T1000 (cell line): ENCODE measurements at regions not wholly inside any gene's neighbourhood (a gene's known extent, or its start where the extent isn't known, plus 50 kb on each side); places are given as distances from the start of the nearest gene placed in this dataset.
"Not testable (repeated sequence)": the region's sequence is repeated elsewhere in the genome, so short reads cannot be mapped to it uniquely, and the experiment has no call there.

Experiments
- DNase-seq: peaks from one replicate; lab custom pipeline; 2025; ENCODE audit warnings: mixed read lengths; lab: John Stamatoyannopoulos, UW

DNA sequence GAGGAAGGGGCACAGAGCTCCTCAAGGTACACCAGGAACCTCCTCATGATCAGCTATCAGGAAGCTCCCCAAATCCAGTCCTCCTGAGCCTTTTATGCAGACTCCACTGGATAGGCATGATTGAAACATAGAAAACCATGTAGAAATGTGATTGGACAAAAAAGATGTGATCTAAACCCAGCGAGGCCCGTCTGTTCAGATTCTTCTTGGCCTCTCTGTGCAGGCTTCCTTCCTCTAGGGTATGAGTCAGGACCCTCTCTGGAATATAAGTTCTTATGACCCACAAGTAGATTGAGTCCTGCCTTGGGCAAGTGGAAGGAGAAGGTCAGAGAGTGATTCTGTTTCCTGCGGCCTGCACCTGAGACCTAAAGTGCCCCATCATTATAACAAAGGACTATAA is 166.3 kb downstream of the PHLDA1 start:
- no peak for DNase-seq

DNA sequence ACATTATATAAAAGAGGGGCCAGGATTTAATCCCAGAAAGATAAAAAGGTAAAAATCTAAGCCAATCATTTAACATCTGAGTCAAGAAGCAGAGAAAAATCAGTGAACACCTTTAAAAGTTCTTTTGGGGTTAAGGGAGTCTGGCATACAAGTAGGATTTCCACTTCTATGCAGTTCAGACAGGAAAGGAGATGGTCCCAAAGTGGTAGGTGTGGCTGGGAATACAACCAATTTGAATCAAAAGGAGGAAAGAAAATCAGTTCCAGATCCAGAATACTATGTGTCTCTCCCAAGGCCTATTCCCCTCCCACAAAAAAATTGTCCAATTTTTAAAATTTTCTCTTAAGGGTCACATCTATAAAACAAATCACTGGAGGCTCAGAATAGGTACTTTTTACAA is 167.4 kb downstream of the PHLDA1 start:
- DNase-seq = no peak

DNA sequence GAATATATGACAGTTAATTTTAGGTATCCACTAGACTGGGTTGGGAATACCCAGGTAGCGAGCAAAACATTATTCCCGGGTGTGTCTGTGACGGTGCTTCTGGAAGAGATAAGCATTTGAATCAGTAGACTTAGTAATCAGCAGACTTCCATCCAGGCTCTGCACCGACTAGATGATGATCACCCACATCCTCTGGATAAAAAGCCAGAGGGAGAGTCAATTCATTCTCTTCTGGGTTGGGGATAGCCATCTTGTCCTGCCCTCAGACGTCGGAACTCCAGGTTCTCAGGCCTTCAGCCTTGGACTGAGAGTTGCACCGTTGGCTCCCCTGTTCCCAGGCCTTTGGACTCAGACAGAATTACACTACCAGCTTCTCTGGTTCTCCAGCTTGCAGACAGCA is 168.0 kb downstream of the PHLDA1 start:
- no peak for DNase-seq

DNA sequence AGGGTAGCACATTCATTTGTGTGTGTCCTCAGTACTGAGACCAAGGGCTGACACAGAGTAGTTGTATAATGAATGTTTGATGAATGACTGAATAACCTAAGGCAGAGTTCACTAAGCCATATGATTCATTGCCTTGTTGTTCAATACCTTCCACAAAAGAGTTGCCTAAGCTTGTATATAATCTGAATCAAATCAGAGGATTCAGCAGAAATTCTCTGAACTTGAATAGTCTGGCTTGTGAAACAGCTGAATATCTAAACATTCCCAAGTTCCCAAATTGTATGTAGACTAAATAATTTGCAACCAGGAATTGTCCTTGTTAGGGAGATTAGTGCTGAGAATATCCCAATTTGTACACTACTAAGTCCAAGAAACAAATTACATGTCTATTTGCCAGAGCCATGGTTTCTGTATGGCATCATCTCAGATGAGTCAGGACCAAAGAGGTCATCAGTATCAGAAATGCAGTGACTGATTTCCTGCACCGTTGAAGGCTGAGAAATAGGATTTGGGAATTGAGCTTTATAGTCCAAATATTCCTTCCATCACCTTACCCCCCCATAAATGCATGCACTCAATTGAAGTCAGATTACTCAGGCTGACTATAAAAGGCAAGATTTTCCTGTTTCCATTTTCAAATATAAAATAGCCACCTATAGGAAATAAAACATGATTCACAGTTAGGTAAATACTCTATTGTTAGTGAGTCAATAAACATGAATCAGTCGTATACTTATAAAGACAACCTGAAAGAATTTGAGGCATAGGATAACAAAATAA is 168.7 kb downstream of the PHLDA1 start:
- no peak for DNase-seq

DNA sequence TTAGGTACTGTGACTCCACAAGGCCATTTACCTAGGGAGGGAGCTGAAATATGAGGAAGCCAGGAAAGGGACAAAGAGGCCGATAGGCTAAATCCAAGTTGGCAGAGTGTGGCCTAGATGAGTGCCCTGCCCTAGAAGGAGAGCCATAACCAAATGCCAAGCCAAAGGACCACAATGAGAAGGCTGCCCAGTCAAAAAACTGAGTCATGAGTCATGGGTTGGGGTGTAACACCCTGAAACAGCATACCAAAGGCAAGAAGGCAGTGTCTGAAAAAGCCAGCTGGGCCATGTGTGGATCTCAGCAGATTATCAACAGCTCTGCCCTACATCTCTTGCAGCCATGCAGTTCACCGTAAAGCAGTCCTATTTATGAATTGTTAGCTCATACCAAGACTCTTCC is 171.7 kb downstream of the PHLDA1 start:
- DNase-seq = no peak

DNA sequence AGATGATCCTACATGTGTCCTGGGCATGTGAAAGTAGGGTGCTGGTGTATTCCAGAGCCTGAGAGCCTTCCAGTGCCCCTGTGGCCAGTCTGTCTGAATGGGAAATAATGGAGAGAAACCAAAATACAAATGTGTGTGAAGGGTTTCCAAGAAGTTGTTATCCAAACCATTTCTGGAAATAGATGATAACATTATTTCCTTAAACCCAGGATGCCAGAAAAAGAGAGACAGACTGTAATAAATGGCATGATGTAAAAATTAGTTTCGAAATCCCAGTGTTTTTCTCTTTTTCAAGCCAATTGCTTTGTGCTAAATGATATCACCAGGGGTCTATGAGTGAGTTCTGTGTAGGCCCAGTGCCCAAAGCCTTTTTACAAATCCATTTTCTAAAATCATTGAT is 175.3 kb downstream of the PHLDA1 start:
- DNase-seq = no peak

DNA sequence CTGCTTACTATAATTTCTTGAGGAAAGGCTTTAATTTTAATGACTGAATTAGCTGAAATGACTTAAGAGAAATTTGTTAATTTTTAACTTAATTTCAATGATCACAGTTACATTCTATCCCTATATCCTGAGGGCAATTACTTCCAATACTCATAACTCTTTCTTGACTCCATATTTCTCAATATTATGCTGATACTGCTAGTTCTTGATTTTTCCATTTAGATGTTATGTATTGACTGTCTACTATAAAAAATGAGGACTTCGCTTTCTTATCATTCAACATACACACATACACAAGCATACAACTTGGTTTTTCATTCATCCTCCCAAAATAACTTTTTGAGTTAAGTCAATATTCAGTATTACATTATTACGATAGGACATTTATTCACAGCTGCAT is 176.2 kb downstream of the PHLDA1 start:
- no peak for DNase-seq

DNA sequence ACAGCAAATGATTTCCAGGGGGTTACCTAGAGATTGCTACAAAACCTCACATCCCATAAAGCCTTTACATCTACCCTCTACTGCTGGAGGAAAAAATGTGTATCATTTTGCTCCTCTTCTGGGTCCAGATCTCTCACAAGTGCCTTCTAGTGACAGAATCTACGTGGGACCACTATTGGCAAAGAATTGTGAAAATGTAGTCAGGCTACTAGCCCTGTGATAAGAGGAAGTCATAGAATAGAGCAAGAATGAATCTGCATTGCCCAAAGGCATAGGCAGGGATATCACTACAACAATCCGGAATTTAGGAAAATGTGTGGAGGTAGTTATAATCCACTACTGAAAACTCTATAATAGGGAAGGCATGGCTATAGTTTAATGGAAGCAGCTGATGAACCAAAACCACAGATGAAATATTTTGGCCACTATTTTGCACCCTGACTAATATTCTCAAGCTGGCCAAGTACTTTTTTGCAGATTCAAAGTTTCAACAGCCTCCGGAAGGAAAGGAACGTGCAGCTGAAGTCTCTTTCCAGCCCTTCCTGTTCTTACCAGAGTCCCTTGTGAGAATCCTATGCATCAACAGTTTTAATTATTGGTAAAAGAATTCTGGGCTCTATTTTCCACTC is 176.8 kb downstream of the PHLDA1 start:
- DNase-seq = no peak

DNA sequence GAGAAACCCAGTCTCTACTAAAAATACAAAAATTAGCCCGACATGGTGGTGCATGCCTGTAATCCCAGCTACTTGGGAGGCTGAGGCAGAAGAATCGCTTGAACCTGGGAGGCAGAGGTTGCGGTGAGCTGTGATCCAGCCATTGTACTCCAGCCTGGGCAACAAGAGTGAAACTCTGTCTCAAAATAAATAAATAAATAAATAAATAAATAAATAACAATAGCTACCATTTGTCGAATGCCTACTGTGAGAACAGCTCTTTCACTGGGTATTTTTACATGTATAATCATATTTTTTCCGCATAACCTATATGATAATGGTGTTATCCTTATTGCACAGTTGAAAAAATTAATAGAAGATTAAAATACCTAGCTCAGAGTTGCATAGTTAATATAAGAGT is 177.4 kb downstream of the PHLDA1 start:
- DNase-seq = not testable (repeated sequence)

DNA sequence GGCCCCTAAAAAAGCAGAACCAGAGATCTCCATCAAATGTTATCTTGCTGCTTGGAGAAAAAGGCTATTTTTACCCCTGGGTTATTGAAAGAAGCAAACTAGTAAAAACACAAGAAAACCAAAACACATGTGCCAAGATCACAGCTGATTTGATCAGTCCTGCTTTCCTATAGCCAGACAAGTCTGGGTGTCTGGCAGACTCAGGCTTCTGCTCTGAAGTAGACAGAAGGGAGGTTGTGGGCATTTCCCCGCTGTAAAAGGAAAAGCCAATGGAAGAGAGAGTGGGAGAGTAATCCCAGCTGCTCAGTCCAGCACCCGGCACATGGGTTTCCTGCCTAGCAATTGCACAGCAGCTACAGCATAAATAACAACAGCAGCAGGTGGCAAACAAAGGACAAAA is 177.9 kb downstream of the PHLDA1 start:
- no peak for DNase-seq

DNA sequence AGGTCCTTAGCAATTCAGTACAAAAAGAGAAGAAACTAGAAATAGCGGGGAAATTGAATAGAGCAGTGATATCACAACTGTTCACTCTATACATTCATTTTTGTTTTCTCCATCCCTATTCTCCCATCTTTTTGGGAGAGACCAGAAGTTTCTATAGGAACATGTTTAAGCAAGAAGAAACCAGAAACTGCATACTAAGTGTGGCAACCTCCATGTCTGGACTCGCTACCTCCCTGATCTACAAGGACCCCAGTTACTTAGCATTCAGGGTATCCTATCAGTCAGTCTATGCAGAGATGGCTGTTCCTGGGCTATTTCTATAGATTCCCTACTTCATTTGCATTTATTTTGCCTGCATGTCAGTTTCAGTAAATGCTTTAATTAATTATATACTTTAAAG is 178.6 kb downstream of the PHLDA1 start:
- DNase-seq = no peak

DNA sequence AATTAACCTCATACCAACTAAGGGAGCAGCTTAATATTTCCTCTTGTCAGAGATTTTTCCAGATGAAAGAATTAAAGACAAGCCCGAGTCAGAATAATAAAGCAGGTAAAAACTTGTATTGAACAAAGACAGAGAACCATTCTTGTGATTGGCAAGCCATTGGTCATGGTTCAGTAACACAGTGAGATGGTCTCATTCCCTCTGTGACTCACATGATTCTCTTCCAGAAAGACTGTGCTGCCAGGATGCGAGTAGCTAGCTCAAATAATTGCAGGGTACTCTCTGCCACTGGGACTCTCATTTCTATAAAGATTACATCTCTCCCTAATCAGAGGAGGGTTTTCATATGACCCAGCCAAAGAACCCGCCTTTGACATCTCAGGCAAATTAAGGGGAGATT is 179.4 kb downstream of the PHLDA1 start:
- no peak for DNase-seq

DNA sequence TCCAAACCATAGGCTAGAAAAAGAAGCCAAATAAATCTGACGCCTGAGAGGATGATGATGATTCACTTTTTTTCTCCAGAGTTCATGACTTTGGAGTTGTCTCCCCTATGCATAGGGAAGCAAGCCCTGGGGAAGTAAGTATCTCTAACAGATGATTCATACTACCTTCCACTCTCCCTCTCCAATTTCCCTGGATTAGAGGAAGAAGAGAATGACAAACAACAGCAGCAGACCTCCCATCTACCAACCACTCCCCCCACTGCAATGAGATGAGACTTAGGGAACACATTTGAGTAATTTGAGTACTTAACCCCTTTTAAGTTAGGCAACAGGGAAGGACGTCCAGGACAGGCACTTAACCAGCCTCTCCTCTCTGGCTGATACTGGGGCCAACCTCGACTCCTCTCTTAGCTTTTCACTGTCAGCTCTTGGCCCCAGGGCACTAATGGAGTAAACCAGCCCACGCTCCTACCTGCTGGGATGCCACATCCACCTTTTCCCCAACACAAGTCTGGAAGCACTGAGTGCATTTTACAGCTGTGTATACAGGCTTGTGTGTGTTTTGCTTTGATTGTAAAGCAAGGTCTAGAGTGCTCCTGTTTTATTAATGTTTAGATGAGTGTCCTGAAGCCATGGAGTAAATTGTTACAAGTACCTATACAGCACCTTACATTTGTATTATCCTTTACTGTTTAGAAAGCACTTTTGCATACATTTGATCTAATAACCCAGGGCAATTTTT is 180.7 kb downstream of the PHLDA1 start:
- peak; percentile 34 for DNase-seq

DNA sequence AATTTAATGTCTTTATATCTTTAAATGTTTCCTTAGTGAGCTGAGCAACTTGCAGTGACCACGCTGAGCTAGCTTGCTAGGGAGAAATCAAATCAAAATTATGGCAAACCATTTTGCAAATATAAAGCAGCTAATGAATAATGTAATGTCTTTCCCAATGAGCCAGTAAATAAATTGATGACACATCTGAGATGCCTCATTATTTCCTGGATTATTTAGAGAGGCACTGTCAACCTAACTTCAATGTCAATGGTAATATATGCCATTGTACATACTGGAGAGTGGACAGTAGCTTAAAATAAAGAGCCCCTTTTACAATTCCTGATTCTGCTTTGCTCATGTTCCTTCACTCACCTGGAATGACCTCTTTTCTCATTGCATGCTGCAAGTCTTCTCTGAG is 182.6 kb downstream of the PHLDA1 start:
- no peak for DNase-seq

DNA sequence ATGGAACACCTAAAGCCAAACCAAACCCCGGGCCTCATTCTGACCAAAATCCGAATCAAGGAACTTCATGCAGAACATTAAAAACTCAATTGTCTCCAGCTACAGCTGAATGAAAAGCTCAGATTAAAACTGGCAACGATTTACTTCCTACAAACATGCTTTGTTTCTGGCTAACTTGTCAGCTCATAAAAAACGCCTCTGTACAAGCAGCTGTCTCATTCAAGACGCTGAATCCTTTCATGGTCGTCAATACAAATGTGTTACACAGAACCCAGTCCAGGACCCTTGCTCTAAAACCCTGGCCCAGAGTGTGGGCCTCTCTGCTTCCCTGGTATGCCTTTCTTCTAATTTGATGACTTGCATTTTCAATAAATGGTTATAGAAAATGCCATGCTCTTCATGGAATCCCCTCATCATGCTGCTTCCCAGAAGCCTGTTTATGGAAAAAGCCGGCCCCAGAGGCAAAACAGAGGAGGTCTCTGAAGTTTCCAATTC is 183.1 kb downstream of the PHLDA1 start:
- DNase-seq = no peak

DNA sequence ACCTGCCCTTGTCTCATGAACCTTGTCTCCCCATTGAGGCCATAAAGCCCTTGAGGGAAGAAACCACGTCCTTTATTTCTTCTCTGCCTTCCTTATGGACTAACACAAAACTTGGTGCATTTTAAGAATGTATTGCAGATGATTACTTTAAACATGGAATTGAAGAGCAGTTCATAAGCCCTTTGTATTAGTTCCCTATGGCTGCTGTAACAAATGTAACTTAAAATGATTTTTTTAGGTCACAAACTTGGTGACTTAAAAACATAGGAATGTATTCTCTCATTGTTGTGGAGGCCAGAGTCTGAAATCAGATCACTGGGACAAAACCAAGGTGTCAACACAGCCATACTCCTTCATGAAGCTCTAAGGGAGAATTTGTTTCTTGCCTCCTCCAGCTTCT is 185.5 kb downstream of the PHLDA1 start:
- no peak for DNase-seq

DNA sequence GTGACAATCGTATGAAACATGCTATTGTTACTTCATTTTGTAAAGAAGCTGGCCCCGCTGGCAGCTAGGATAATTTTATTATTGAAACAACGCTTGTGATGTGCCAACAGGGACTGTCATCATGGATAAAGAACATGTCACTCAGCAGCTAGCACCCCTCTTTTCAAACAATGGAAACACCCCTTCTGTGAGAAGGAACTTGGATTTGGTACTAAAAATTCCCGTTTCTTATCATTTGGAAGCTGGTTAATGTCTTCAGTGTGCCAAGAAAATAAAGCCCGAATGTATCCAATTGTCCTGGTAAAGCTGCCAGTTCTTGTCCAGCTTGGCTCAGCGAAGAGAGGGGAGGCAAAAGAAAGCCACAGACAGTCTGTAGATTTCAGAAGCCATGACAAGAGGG is 186.6 kb downstream of the PHLDA1 start:
- DNase-seq = no peak

DNA sequence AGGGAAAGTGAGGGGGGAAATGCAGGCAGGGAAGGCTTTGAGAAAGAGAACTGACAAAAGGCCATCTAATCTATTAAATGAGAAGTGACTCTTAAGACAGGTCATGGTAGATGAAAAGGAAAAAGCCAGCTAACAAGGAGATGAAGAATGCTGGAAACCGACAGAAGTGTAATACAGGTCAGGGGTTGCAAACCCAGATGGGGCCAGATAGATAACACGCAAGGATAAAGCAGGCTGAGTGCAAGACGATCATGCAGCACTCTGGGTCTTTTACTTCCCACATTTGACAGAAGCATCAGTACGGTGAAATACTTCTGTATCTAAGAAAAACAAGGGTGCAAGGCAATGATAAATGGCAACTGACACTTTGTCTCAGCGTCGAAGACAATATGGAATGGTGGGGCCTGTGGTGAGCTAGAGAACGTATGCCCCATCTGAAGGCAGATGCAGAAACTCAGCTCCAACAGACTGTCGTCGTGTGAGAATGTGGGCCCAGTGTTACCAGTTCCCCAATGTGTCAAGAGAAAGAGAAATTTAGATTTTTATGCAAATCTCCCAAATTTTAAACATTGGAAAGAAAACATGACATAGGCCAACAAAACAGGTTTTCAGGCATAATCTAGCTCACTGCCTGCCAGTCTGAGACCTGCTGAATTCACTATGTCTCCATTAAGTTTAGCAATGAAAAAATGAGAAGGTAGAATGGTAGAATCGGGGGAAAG is 187.4 kb downstream of the PHLDA1 start:
- DNase-seq = no peak

DNA sequence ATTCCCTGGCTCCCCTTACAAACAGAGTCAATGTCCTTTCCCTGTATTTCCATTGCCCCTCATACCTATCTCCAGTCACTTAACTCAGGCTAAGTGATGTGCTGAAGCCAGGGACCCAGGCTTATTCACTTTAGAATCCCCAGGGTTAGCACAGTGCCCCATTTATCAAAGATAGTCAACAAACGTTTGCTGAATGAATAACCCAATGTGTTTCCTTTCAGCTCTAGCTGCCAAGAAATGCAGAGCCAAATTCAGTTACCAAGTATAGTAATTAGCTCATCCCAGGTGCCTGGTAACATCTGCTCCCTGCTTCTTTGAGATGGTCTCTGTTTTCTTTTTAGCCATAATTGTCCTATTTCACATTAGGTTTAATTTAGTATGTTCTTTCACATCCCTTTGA is 189.5 kb downstream of the PHLDA1 start:
- no peak for DNase-seq

DNA sequence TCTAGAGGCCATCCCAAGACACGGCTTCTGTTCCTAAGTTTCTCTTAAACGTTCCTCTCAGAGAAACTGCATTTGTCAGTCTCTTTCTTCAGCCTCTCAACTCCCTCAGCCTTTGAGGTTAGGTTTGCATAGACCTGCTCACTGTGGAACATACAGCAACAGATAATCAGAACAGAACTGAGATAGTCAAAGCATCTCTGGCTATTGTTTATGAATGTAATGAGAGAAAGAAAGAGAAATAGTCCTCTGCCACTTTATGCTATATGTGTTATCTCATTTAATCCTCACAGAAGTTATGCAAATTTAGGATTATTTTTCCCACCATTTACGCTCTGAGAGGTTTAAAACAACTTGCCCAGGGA is 190.6 kb downstream of the PHLDA1 start:
- no peak for DNase-seq

DNA sequence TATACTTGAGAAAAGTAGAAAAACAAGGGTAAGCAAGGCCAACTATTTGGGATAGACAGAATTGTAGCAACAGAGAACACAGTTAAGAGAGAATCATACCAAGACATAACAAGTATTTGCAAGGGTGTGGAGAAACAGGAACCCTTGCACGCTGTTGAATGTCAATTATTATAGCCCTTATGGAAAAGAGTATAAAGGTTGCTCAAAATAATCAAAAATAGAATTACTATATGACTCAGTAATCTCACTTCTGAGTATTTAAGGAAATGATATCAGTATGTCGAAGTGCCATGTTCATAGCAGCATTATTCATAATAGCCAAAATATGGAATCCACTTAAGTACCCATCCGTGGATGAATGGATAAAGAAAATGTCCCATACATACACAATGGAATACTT is 193.3 kb downstream of the PHLDA1 start:
- DNase-seq = no peak

DNA sequence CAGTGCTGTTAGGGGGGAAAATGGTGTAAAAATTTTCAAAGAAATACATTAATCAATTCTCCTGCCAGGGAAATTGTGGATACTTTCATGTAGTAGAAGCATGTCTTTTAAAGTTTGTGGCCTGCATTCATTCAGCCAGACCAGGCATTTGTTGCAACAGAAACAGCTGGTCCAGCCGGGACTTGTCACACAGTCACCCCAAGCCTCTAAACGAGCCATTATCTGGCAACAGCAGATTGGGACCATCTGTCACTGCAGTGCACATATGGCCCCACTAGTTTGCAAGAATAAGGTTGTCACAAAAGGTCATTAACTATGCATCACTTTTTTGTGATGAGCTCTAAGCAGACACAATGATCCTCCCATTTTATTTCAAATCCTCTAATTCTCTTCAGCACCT is 193.9 kb downstream of the PHLDA1 start:
- DNase-seq = no peak

DNA sequence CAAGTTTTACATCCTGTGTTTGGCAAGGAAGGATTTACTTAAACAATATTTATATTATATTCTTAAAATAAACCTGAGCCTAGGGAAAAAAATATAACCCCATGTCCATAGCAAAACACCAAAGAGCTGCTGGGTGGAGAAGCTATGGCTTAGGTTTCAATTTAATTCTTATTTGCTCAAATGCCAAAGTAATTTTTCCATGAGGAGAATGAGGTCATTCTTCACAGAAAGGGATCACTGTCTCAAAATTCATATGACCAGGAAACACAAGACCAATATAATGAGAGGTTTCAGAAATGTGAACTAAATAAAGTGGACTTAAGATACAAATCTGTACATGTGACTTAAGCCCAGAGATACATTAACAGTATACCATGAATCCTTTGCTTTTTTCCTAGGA is 195.0 kb downstream of the PHLDA1 start:
- DNase-seq = no peak
